Calu3 (cell line): ENCODE measurements at regions not wholly inside any gene's neighbourhood (a gene's known extent, or its start where the extent isn't known, plus 50 kb on each side); places are given as distances from the start of the nearest gene placed in this dataset.

Experiments
- BruUV-seq: library from RNA; stranded (reverse); fragments of 400-500 nt; replicated peaks from 2 replicates; lab custom pipeline; 2021; lab: Mats Ljungman, UMichigan
- CTCF ChIA-PET: fragments of 300-600 bp; sonication (Branson Sonifier 250); formaldehyde crosslinking; loops from one replicate; lab custom pipeline; 2022; ENCODE audit warnings: antibody characterized with exemption; lab: Charles Lee
- DNase-seq: peaks from one replicate; pipeline ENCODE4 v3.0.0; 2022
- H3K27ac Mint-ChIP-seq: one replicate; pipeline ENCODE4 v1.8.0; 2022; ENCODE audit warnings: mixed read lengths; ENCODE audit not compliant: unreplicated experiment
- H3K27me3 Mint-ChIP-seq: one replicate; pipeline ENCODE4 v1.8.0; 2022; ENCODE audit warnings: mixed read lengths; ENCODE audit not compliant: unreplicated experiment
- H3K36me3 Mint-ChIP-seq: one replicate; pipeline ENCODE4 v1.8.0; 2022; ENCODE audit warnings: mild to moderate bottlenecking, moderate library complexity, mixed read lengths; ENCODE audit not compliant: insufficient read depth, unreplicated experiment
- H3K4me1 Mint-ChIP-seq: one replicate; pipeline ENCODE4 v1.8.0; 2022; ENCODE audit warnings: mild to moderate bottlenecking, low read depth, mixed read lengths; ENCODE audit not compliant: unreplicated experiment
- H3K4me3 Mint-ChIP-seq: one replicate; pipeline ENCODE4 v1.8.0; 2022; ENCODE audit warnings: mild to moderate bottlenecking, low read depth, moderate library complexity, mixed read lengths; ENCODE audit not compliant: unreplicated experiment
- H3K9me3 Mint-ChIP-seq: one replicate; pipeline ENCODE4 v1.8.0; 2022; ENCODE audit warnings: low read depth, mixed read lengths; ENCODE audit not compliant: unreplicated experiment
- CTCF ChIP-seq: fragments of 200-600 bp; IDR thresholded peaks from one replicate; pipeline ENCODE4 v1.8.0; 2022; ENCODE audit warnings: antibody characterized with exemption; ENCODE audit not compliant: unreplicated experiment
- intact Hi-C: fragments of 100-400 bp; cut with micrococcal nuclease; formaldehyde crosslinking; loops from one replicate; pipeline ENCODE4 v1.10.0; 2022; ENCODE audit not compliant: unreplicated experiment

DNA sequence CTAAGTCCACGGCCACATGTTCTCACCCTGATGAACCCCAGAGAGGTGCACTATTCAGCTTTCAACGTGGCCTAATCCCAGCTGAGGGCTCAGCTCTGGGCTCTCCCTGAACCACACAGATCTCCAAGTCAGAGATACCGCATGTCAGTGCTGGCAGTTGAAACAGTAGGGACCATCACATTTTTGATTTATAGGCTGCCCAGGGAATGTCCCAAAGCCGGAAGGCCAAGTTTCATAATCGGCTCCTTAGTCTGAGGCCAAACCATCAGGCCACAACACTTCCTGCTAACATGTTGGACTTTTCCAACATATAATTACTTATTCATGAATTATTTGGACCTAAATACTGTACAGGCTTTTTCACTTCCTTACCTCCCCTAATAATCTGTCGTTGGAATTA, 91.9 kb upstream of the KLHL29 start:
- CTCF ChIA-PET: interaction anchor here (0.5 to 0.6 kb wide), 2 partner anchors 84 to 1245 kb away, joined by 3 to 5 read pairs; no protein-coding TSS in a partner anchor
- DNase-seq: peak; percentile 41
- no peaks in the 10 kb centered on the region for H3K9me3 Mint-ChIP-seq
- BruUV-seq: no TSS peak
- intact Hi-C loops: no loop called here
- H3K27ac Mint-ChIP-seq: no peak overlapping the region
- no peaks in the 10 kb centered on the region for H3K36me3 Mint-ChIP-seq
- no peaks in the 10 kb centered on the region for H3K4me1 Mint-ChIP-seq
- no peak for TF ChIP-seq CTCF
- peaks cover 49% of the 10 kb centered on the region for H3K27me3 Mint-ChIP-seq
- no peak overlapping the region for H3K4me3 Mint-ChIP-seq

DNA sequence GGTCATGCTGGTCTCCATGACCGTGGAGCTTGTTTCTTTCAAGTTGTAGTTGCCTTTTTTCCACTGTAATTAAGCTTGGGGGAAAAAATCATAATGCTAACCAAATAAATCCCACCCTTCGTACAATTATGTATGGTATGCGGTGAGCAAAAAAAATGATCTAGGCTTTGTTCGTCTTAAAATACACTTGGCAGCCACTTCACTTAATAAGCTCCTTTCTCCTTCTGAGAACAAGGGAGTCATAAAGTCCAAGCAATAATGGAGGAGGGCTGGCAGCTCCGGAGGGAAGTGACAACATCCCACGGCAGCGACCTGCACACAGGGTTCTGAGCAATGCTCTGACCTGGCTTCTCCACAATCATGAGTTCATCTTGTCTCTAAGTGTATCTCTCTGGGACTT, 91.2 kb upstream of the KLHL29 start:
- intact Hi-C loops: no loop called here
- DNase-seq: no peak
- Mint-ChIP-seq H3K4me3 (no peak overlapping the region), H3K4me1 (no peaks in the 10 kb centered on the region), H3K9me3 (no peaks in the 10 kb centered on the region), H3K27ac (no peak overlapping the region), H3K36me3 (no peaks in the 10 kb centered on the region), H3K27me3 (peaks cover 49% of the 10 kb centered on the region)
- CTCF ChIA-PET: interaction anchor here (0.5 to 0.6 kb wide), 2 partner anchors 84 to 1246 kb away, joined by 3 to 5 read pairs; no protein-coding TSS in a partner anchor
- no peak for TF ChIP-seq CTCF
- no TSS peak for BruUV-seq

GRCh38 chr2:23294238-23294637, 90.7 kb upstream of the KLHL29 start:
- no peak for DNase-seq
- intact Hi-C loops: no loop called here
- no TSS peak for BruUV-seq
- Mint-ChIP-seq H3K4me1 (no peaks in the 10 kb centered on the region), H3K9me3 (no peaks in the 10 kb centered on the region), H3K36me3 (no peaks in the 10 kb centered on the region), H3K4me3 (no peak overlapping the region), H3K27me3 (peaks cover 48% of the 10 kb centered on the region), H3K27ac (no peak overlapping the region)
- CTCF ChIA-PET: no interaction called here
- TF ChIP-seq CTCF: no peak

DNA sequence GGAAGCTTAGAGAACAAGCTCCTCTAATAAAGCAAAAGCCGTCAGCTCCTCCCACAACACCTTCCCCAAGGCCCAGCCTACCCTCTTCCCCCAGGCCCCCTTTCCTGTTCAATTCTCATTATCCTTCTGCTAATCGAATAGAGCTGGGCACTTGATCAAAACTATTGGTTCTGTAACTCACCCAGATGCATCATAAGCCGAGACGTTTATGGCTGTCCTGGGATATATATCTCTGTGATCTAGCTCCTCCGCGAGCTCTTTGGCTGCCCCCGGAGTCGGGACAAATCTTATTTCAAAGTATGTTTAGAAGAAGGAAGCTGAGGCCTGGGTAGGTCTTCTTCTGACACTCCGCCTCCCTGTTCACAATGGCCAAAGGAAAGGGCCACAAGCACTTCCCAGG, 88.3 kb upstream of the KLHL29 start:
- Mint-ChIP-seq H3K9me3 (no peaks in the 10 kb centered on the region), H3K36me3 (no peaks in the 10 kb centered on the region), H3K4me3 (no peak overlapping the region), H3K27me3 (peaks cover 44% of the 10 kb centered on the region), H3K27ac (no peak overlapping the region), H3K4me1 (no peaks in the 10 kb centered on the region)
- TF ChIP-seq CTCF: no peak
- CTCF ChIA-PET: no interaction called here
- no TSS peak for BruUV-seq
- intact Hi-C loops: no loop called here
- no peak for DNase-seq
